ENCODE measurements at regions not wholly inside any gene's neighbourhood (a gene's known extent, or its start where the extent isn't known, plus 50 kb on each side); places are given as distances from the start of the nearest gene placed in this dataset.

GRCh38 chr5:158506648-158507047, 593.1 kb downstream of the EBF1 start:
- DNase-seq = no peak
- no peaks in the 10 kb centered on the region for H3K27me3 ChIP-seq
- TF ChIP-seq CTCF (IDR thresholded peaks at IDR 0.05) = no peak
- no peak overlapping the region for H3K27ac ChIP-seq
- H3K4me1 ChIP-seq = no peaks in the 10 kb centered on the region
- no peaks in the 10 kb centered on the region for H3K36me3 ChIP-seq
- no peak overlapping the region for H3K4me3 ChIP-seq
- H3K9me3 ChIP-seq = peaks cover 0 to 12% (median 6%) of the 10 kb centered on the region in 3 donors
- intact Hi-C loops (cut with DNase I; ENCODE audit: low total_unique reads) = no loop called here

DNA sequence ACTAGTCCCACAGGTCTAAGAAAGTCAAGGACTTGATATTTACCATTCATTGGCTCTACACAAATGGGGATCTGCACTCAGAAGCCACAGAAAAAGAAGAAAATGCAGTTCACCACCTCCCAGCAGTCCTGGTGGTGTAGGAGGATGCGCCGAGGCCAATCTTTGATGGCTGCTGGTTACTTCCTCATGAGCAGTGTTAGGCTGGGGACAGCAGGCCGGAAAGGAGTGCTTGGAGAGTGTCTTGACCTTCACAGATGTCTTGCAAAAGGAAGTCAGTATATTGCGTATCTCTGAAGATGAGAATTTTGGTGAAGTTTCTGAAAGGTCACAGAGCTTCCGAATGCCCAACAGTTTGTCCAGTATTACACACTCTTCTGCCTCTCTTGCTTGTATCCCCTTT, 597.0 kb downstream of the EBF1 start:
- Histone ChIP-seq H3K9me3 (peaks cover 0 to 12% (median 6%) of the 10 kb centered on the region in 3 donors), H3K36me3 (no peaks in the 10 kb centered on the region), H3K27ac (no peak overlapping the region), H3K4me3 (no peak overlapping the region), H3K4me1 (no peaks in the 10 kb centered on the region), H3K27me3 (no peaks in the 10 kb centered on the region)
- intact Hi-C loops (cut with DNase I; ENCODE audit: low total_unique reads) = no loop called here
- no peak for TF ChIP-seq CTCF (IDR thresholded peaks at IDR 0.05)
- DNase-seq = no peak

DNA sequence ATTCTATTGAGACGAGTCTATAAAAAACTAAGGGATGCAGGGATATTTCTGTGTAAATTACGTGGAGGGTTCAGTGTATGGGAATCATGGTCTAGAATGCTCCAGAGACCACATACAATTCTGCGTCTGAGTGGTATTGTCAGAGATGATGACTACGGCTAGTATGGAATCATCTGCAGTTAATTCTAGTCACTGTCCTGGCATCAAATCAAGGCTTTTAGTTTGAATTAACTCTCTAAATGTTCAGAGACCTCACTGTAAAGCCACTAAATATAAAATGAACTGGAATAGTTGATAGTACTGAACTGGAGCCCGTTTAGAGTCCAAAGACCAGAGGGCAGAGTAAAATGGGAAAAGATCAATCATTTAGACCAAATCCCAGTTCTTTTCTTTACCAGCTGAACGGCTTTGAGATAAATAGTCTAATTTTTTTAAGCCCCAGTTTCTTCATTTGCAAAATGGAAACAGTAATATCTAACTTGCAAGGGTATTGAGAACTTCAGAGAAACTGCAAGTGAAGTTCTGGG, 599.8 kb downstream of the EBF1 start:
- DNase-seq = no peak
- Histone ChIP-seq H3K36me3 (no peaks in the 10 kb centered on the region), H3K4me3 (no peak overlapping the region), H3K4me1 (no peaks in the 10 kb centered on the region), H3K27ac (no peak overlapping the region), H3K9me3 (no peaks in the 10 kb centered on the region), H3K27me3 (no peaks in the 10 kb centered on the region)
- TF ChIP-seq CTCF (IDR thresholded peaks at IDR 0.05) = no peak
- intact Hi-C loops (cut with DNase I; ENCODE audit: low total_unique reads) = no loop called here

- no peaks in the 10 kb centered on the region for H3K9me3 ChIP-seq
- no peak overlapping the region for H3K27ac ChIP-seq
- no peaks in the 10 kb centered on the region for H3K27me3 ChIP-seq
- no peak for TF ChIP-seq CTCF (IDR thresholded peaks at IDR 0.05)
- intact Hi-C loops (cut with DNase I; ENCODE audit: low total_unique reads) = no loop called here
- no peaks in the 10 kb centered on the region for H3K4me1 ChIP-seq
- no peak overlapping the region for H3K4me3 ChIP-seq
- no peak for DNase-seq
- H3K36me3 ChIP-seq = no peaks in the 10 kb centered on the region
Observed at GRCh38 chr5:158499075-158499891, 600.4 kb downstream of the EBF1 start.

- no peaks in the 10 kb centered on the region for H3K36me3 ChIP-seq
- intact Hi-C loops (cut with DNase I; ENCODE audit: low total_unique reads) = no loop called here
- H3K27me3 ChIP-seq = no peaks in the 10 kb centered on the region
- TF ChIP-seq CTCF (IDR thresholded peaks at IDR 0.05) = no peak
- no peak overlapping the region for H3K4me3 ChIP-seq
- no peak for DNase-seq
- no peak overlapping the region for H3K27ac ChIP-seq
- no peaks in the 10 kb centered on the region for H3K4me1 ChIP-seq
- H3K9me3 ChIP-seq = no peaks in the 10 kb centered on the region
Observed at GRCh38 chr5:158496624-158497023, 603.1 kb downstream of the EBF1 start.

Data from tibial artery (tissue), 4 donors.